ENCODE measurements at regions not wholly inside any gene's neighbourhood (a gene's known extent, or its start where the extent isn't known, plus 50 kb on each side); places are given as distances from the start of the nearest gene placed in this dataset.

DNA sequence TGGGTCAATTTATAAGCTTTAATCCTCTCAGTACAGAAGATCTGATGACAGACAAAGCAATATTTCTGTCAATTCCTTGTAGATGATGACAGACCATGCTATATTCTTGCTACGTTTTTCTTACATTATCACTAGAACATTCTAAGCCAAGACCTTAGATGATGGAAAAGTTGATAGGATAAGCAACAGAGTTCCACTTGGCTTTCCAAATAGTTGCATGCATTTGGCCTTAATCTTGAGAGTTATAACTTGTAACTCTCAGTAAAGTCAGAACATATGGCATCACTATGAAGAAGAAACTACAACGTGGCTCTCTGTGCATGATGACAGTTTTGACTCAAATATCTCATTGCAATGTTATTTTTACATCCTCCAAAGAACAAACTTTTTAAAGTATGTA is 544.3 kb upstream of the LRRC4C start:
- Histone ChIP-seq H3K4me3 (ENCODE audit: low read length) (no peak overlapping the region), H3K9me3 (ENCODE audit: control insufficient read depth, low read length) (no peaks in the 10 kb centered on the region), H3K27me3 (replicated peaks; ENCODE audit: control insufficient read depth, insufficient read depth, low read length) (no peaks in the 10 kb centered on the region), H3K36me3 (ENCODE audit: control insufficient read depth, insufficient read depth, low read length, severe bottlenecking) (no peaks in the 10 kb centered on the region), H3K9ac (ENCODE audit: low read length) (no peak overlapping the region), H3K4me1 (ENCODE audit: control insufficient read depth, insufficient read depth, low read length) (peaks cover 19% of the 10 kb centered on the region)
- no peak for DNase-seq (ENCODE audit: low read depth)

DNA sequence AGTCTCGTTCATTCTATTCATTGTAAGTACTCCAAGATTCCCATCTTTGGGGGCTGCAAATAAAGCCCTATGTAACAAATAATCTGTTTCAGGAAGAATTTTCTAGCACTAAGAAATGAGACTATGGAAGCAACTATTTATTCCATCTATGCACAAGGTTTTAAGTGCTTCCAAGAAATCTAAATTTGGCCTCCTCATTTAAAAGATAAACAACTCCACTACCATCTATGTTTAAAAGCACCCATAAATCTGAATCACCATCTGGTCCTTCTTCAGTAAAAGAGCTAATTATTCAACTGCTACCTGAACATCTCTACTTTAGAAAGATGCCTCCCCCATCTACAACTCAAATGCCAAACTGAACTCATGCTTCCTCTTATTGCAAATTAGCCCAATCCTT is 547.3 kb upstream of the LRRC4C start:
- no peak for DNase-seq (ENCODE audit: low read depth)
- H3K9ac ChIP-seq (ENCODE audit: low read length), result no peak overlapping the region
- no peaks in the 10 kb centered on the region for H3K36me3 ChIP-seq (ENCODE audit: control insufficient read depth, insufficient read depth, low read length, severe bottlenecking)
- H3K27me3 ChIP-seq (replicated peaks; ENCODE audit: control insufficient read depth, insufficient read depth, low read length), result no peaks in the 10 kb centered on the region
- no peaks in the 10 kb centered on the region for H3K9me3 ChIP-seq (ENCODE audit: control insufficient read depth, low read length)
- H3K4me1 ChIP-seq (ENCODE audit: control insufficient read depth, insufficient read depth, low read length), result peaks cover 5% of the 10 kb centered on the region
- no peak overlapping the region for H3K4me3 ChIP-seq (ENCODE audit: low read length)

DNA sequence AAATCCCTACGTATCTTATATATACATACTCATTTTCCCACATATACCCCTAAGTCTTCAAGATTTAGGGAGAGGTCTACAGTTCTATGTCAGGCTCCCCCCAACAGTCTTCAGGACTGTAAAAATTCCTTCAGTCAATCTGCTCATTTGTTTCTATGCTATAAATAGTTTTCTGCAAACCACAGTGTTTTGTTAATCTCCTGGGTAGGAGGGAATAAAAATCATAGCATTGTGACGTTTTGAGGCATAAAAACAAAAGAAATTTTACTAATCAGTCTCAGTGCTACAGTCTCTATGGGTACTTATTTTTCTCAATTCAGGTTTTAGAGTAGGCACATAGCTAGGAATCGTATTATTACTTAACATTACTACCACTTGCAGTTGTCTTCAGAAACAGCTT is 552.8 kb upstream of the LRRC4C start:
- Histone ChIP-seq H3K27me3 (replicated peaks; ENCODE audit: control insufficient read depth, insufficient read depth, low read length) (no peaks in the 10 kb centered on the region), H3K4me1 (ENCODE audit: control insufficient read depth, insufficient read depth, low read length) (no peaks in the 10 kb centered on the region), H3K4me3 (ENCODE audit: low read length) (no peak overlapping the region), H3K36me3 (ENCODE audit: control insufficient read depth, insufficient read depth, low read length, severe bottlenecking) (no peaks in the 10 kb centered on the region), H3K9me3 (ENCODE audit: control insufficient read depth, low read length) (no peaks in the 10 kb centered on the region), H3K9ac (ENCODE audit: low read length) (no peak overlapping the region)
- no peak for DNase-seq (ENCODE audit: low read depth)

DNA sequence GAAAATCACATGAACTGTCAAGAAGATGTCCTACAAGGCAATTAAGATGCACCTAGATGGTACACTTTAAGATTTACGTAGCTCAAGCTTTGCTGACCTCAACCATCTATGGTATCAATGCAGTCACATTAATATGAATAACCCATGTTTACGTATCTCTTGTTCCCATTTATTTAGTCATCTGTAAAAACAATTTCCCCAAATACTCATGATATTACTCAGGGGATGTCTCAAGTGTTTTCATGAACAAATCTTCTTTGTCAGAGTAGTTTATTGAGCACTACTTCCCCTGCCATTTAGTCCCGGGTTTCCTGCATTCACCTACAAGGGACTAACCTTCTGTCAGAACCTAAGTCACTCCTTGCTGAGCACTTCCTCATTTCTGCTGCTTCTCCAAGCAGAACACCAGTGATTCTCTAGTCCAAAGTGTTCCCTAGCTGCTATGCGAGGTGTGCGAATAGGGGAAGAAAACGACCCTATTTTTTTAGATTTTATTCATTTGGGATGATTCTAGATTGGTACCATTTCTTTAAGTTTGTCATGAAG is 554.3 kb upstream of the LRRC4C start:
- H3K4me1 ChIP-seq (ENCODE audit: control insufficient read depth, insufficient read depth, low read length), result no peaks in the 10 kb centered on the region
- no peaks in the 10 kb centered on the region for H3K9me3 ChIP-seq (ENCODE audit: control insufficient read depth, low read length)
- no peak overlapping the region for H3K4me3 ChIP-seq (ENCODE audit: low read length)
- H3K36me3 ChIP-seq (ENCODE audit: control insufficient read depth, insufficient read depth, low read length, severe bottlenecking), result no peaks in the 10 kb centered on the region
- H3K9ac ChIP-seq (ENCODE audit: low read length), result no peak overlapping the region
- H3K27me3 ChIP-seq (replicated peaks; ENCODE audit: control insufficient read depth, insufficient read depth, low read length), result no peaks in the 10 kb centered on the region
- no peak for DNase-seq (ENCODE audit: low read depth)

DNA sequence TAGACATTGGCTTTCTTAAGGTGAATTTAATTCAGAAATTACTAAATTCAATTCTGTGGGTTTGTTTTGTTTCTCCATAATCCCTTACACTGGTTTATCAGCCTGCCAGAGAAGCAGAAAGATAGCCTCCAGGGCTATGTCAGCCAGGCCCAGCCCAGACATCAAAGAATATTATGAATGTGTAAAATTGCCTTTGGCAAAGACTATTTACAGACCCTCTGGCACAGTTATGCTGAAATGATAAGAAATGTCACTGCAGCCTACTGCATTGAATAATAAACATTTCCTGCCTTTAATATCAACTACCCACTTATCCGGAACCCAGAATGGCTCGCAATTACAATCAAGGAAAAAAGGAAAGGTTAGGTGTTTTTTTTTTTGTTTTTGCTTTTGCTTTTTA is 562.5 kb upstream of the LRRC4C start:
- DNase-seq (ENCODE audit: low read depth), result no peak
- Histone ChIP-seq H3K36me3 (ENCODE audit: control insufficient read depth, insufficient read depth, low read length, severe bottlenecking) (no peaks in the 10 kb centered on the region), H3K9me3 (ENCODE audit: control insufficient read depth, low read length) (no peaks in the 10 kb centered on the region), H3K4me1 (ENCODE audit: control insufficient read depth, insufficient read depth, low read length) (no peaks in the 10 kb centered on the region), H3K27me3 (replicated peaks; ENCODE audit: control insufficient read depth, insufficient read depth, low read length) (no peaks in the 10 kb centered on the region), H3K4me3 (ENCODE audit: low read length) (no peak overlapping the region), H3K9ac (ENCODE audit: low read length) (no peak overlapping the region)

DNA sequence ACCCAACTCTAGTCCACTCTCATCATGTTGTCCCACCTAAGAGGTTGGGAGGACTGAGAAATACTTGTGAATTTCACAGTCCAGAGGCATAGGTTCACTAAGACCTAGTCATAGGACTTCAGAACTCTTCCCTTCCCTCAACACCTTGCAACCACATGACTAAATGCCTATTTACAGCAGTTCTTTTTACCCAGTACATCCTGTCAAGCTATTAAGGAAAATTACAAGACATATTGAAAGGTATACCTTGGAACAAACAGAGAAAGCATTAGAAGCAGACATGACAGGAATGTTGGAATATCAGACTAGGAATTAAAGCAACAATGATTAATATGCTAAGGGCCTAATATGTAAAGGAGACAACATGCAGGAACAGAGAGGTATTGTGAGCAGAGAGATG is 563.8 kb upstream of the LRRC4C start:
- Histone ChIP-seq H3K9me3 (ENCODE audit: control insufficient read depth, low read length) (no peaks in the 10 kb centered on the region), H3K27me3 (replicated peaks; ENCODE audit: control insufficient read depth, insufficient read depth, low read length) (no peaks in the 10 kb centered on the region), H3K4me1 (ENCODE audit: control insufficient read depth, insufficient read depth, low read length) (no peaks in the 10 kb centered on the region), H3K36me3 (ENCODE audit: control insufficient read depth, insufficient read depth, low read length, severe bottlenecking) (no peaks in the 10 kb centered on the region), H3K4me3 (ENCODE audit: low read length) (no peak overlapping the region), H3K9ac (ENCODE audit: low read length) (no peak overlapping the region)
- no peak for DNase-seq (ENCODE audit: low read depth)

DNA sequence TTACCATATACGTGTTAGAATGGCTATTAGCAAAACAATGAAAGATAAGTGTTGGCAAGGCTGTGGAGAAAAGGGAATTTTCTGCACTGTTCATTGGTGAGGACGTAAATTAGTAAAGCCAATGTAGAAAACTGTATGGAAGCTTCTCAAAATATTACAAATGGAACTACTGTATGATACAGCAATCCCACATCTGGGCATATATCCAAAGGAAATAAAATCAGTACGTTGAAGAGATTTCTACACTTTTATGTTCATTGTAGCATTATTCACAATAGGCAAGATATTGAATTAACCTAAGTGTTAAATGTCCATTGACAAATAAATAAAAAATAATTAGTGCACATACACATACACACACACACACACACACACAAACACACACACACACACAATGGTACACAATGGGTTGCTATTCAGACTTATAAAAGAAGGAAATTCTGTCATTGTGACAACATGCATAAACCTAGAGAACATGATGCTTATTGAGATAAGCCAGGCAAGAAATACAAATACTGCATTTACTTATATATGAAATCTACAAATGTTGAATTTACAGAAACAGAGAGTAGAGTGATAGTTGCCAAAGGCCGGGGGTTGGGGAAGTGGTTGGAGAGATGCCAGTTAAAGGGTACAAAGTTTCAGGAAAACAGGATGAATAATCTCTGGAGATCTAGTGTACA is 565.8 kb upstream of the LRRC4C start:
- no peak for DNase-seq (ENCODE audit: low read depth)
- no peaks in the 10 kb centered on the region for H3K36me3 ChIP-seq (ENCODE audit: control insufficient read depth, insufficient read depth, low read length, severe bottlenecking)
- H3K9ac ChIP-seq (ENCODE audit: low read length), result no peak overlapping the region
- H3K4me3 ChIP-seq (ENCODE audit: low read length), result no peak overlapping the region
- H3K4me1 ChIP-seq (ENCODE audit: control insufficient read depth, insufficient read depth, low read length), result no peaks in the 10 kb centered on the region
- no peaks in the 10 kb centered on the region for H3K27me3 ChIP-seq (replicated peaks; ENCODE audit: control insufficient read depth, insufficient read depth, low read length)
- no peaks in the 10 kb centered on the region for H3K9me3 ChIP-seq (ENCODE audit: control insufficient read depth, low read length)

DNA sequence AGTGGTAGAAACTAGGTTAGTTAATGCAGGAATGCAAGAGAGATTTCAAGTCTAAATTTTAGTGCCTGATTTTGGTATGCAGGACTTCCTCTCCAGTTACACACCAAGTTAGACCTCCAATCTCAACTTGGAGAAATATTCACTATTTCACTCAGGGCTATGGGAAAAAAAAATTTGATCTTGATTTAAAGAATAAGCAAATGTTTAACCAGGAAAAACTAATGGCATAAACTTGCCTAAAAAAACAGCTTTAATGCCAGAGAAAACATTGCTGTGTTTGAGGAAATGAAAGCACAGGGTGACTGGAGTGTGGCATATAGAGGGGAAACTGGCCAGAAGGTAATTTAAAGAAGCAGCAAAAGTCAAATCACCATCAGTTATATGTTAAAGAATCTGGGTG is 575.4 kb upstream of the LRRC4C start:
- H3K4me3 ChIP-seq (ENCODE audit: low read length), result no peak overlapping the region
- H3K36me3 ChIP-seq (ENCODE audit: control insufficient read depth, insufficient read depth, low read length, severe bottlenecking), result no peaks in the 10 kb centered on the region
- no peaks in the 10 kb centered on the region for H3K9me3 ChIP-seq (ENCODE audit: control insufficient read depth, low read length)
- H3K27me3 ChIP-seq (replicated peaks; ENCODE audit: control insufficient read depth, insufficient read depth, low read length), result no peaks in the 10 kb centered on the region
- no peak overlapping the region for H3K9ac ChIP-seq (ENCODE audit: low read length)
- no peaks in the 10 kb centered on the region for H3K4me1 ChIP-seq (ENCODE audit: control insufficient read depth, insufficient read depth, low read length)
- no peak for DNase-seq (ENCODE audit: low read depth)

DNA sequence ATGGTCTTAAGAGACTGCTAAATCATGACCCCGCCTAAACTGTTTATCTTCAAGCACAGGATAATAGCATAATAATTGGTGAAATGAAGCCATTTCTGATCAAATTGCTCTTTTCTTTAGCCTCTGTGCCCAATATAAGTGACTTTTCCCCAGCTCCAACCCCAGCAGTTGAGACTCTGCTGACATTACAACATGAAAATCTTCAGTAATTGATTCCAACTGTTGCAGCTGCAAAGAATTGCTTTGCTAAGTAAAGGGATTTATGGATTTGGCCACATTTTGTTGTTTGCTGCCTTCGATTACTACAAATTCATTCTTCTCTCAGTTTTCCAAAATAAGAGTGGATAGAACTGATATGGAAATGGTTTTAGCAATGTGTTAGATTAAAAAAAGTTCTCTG is 576.7 kb upstream of the LRRC4C start:
- H3K27me3 ChIP-seq (replicated peaks; ENCODE audit: control insufficient read depth, insufficient read depth, low read length), result no peaks in the 10 kb centered on the region
- no peak overlapping the region for H3K9ac ChIP-seq (ENCODE audit: low read length)
- H3K4me3 ChIP-seq (ENCODE audit: low read length), result no peak overlapping the region
- no peaks in the 10 kb centered on the region for H3K36me3 ChIP-seq (ENCODE audit: control insufficient read depth, insufficient read depth, low read length, severe bottlenecking)
- H3K4me1 ChIP-seq (ENCODE audit: control insufficient read depth, insufficient read depth, low read length), result no peaks in the 10 kb centered on the region
- no peaks in the 10 kb centered on the region for H3K9me3 ChIP-seq (ENCODE audit: control insufficient read depth, low read length)
- DNase-seq (ENCODE audit: low read depth), result no peak

DNA sequence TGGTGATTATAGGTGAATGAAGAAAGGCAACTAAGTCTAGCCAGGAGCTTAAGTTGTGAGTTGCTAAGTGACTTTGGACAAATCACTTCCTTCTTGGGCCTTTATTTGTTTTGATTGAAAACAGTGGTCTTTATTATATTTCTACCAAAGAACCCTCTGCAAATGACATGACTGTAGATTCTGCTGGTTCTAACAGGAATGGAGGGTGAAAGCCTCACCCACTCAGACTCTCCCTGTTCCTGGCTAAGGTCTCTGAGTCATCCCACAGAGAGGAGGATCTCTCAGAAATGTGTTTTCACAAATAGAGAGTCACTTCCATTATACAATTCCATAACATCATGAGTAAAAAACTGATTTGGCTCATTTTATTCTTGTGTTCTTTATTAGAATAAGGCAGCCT is 583.9 kb upstream of the LRRC4C start:
- H3K9ac ChIP-seq (ENCODE audit: low read length), result no peak overlapping the region

DNA sequence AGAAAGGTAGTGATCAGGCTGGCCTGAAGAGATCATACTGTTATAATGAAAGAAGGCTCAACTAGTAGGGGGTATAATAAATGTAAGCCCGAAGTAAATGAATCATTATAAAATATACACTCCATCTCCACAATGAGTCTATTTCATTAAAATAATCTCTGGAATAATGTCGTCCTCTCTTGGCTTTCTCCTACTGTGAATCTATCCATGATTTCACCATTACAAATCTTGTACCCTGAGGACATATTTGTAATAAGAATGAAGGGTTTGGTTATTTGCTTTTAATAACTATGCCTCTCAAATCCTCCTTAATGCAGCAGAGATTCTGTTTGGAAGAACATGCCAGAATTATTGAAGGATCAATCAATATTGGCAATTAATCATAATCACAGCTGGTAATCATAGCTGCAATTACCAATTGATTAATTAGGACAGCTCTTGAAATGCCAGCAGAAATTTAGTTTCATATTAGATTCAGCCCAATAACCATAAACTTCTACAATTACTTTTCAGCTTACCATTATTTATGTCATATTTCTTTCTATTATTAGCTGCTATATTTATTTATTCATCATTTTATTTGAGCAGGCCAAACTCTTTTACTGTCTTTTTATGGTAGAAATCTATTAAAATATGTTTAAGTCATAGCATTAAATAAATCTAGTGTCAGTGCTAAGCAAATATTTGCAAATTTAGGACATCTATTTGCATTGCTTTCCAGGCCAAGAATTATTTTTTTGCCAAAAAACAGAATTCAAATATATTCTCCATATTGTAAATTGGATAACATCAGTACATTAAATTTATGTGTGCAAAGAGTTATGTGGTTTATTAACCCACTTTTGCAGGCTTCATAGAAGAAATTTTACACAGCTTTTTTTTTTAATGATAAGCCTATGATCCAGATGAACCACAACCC is 588.4 kb upstream of the LRRC4C start:
- no peak overlapping the region for H3K9ac ChIP-seq (ENCODE audit: low read length)
- H3K36me3 ChIP-seq (ENCODE audit: control insufficient read depth, insufficient read depth, low read length, severe bottlenecking), result no peaks in the 10 kb centered on the region
- H3K4me1 ChIP-seq (ENCODE audit: control insufficient read depth, insufficient read depth, low read length), result peaks cover 7% of the 10 kb centered on the region
- no peaks in the 10 kb centered on the region for H3K9me3 ChIP-seq (ENCODE audit: control insufficient read depth, low read length)
- no peaks in the 10 kb centered on the region for H3K27me3 ChIP-seq (replicated peaks; ENCODE audit: control insufficient read depth, insufficient read depth, low read length)
- no peak overlapping the region for H3K4me3 ChIP-seq (ENCODE audit: low read length)
- DNase-seq (ENCODE audit: low read depth), result no peak

More for the DNA sequence above, 583.9 kb upstream of the LRRC4C start:
- Histone ChIP-seq H3K36me3 (ENCODE audit: control insufficient read depth, insufficient read depth, low read length, severe bottlenecking) (no peaks in the 10 kb centered on the region), H3K27me3 (replicated peaks; ENCODE audit: control insufficient read depth, insufficient read depth, low read length) (no peaks in the 10 kb centered on the region), H3K9me3 (ENCODE audit: control insufficient read depth, low read length) (no peaks in the 10 kb centered on the region), H3K4me1 (ENCODE audit: control insufficient read depth, insufficient read depth, low read length) (no peaks in the 10 kb centered on the region), H3K4me3 (ENCODE audit: low read length) (no peak overlapping the region)
- no peak for DNase-seq (ENCODE audit: low read depth)
